Naive B cell (primary cell): ENCODE measurements at regions not wholly inside any gene's neighbourhood (a gene's known extent, or its start where the extent isn't known, plus 50 kb on each side); places are given as distances from the start of the nearest gene placed in this dataset.
A peak's percentile ranks its signal among the peaks of the same experiment; 100 is the strongest.

Experiments
- ATAC-seq, 2 donors: fragments of 150-1000 bp; cut with Tn5 transposase; 2 replicates each; pipeline ENCODE4 v1.10.0; 2021; ENCODE audit warnings: low read depth in 2 of 2, mild to moderate bottlenecking in 2 of 2, moderate library complexity in 2 of 2
- DNase-seq: peaks from one replicate; pipeline ENCODE4 v3.0.0; 2022
- H3K27ac Mint-ChIP-seq, 6 donors: one replicate each; pipeline ENCODE4 v1.8.0; 2020 to 2022; ENCODE audit warnings: mild to moderate bottlenecking in 6 of 6, mixed read lengths in 6 of 6, moderate library complexity in 5 of 6, inconsistent platforms in 2 of 6
- H3K27me3 Mint-ChIP-seq, 3 donors: one replicate each; pipeline ENCODE4 v1.8.0; 2021 to 2022; ENCODE audit warnings: mixed read lengths in 3 of 3, mild to moderate bottlenecking in 1 of 3
- H3K36me3 Mint-ChIP-seq, 2 donors: one replicate each; pipeline ENCODE4 v1.8.0; 2020 to 2022; ENCODE audit warnings: mixed read lengths in 2 of 2, inconsistent platforms in 1 of 2, mild to moderate bottlenecking in 1 of 2
- H3K4me1 Mint-ChIP-seq, 3 donors: one replicate each; pipeline ENCODE4 v1.8.0; 2020 to 2022; ENCODE audit warnings: mixed read lengths in 3 of 3, inconsistent platforms in 1 of 3, mild to moderate bottlenecking in 1 of 3, moderate library complexity in 1 of 3
- H3K4me3 Mint-ChIP-seq, 8 donors: one replicate each; pipeline ENCODE4 v1.8.0; 2020 to 2022; ENCODE audit warnings: mild to moderate bottlenecking in 8 of 8, mixed read lengths in 8 of 8, moderate library complexity in 8 of 8, inconsistent platforms in 2 of 8
- H3K9me3 Mint-ChIP-seq, 7 donors: one replicate each; pipeline ENCODE4 v1.8.0; 2020 to 2022; ENCODE audit warnings: mixed read lengths in 7 of 7, mild to moderate bottlenecking in 5 of 7, inconsistent platforms in 2 of 7, moderate library complexity in 1 of 7

- Mint-ChIP-seq H3K27me3 (no peaks in the 10 kb centered on the region), H3K27ac (peak overlapping the region in 1 of 6 donors; percentile 2), H3K4me1 (no peaks in the 10 kb centered on the region), H3K36me3 (no peaks in the 10 kb centered on the region), H3K4me3 (no peak overlapping the region), H3K9me3 (peaks cover 4 to 17% (median 6%) of the 10 kb centered on the region in 7 donors)
- DNase-seq (no peak), ATAC-seq (no peak)
These were observed 1044.0 kb upstream of the TMEM132C start for GRCh38 chr12:127223011-127223410.

GRCh38 chr12:127223731-127224130, 1043.2 kb upstream of the TMEM132C start:
- no peak for DNase-seq
- Mint-ChIP-seq H3K27ac (no peak overlapping the region), H3K36me3 (no peaks in the 10 kb centered on the region), H3K4me1 (no peaks in the 10 kb centered on the region), H3K9me3 (peaks cover 4 to 13% (median 6%) of the 10 kb centered on the region in 7 donors), H3K27me3 (no peaks in the 10 kb centered on the region), H3K4me3 (no peak overlapping the region)
- ATAC-seq = no peak

- Mint-ChIP-seq H3K27ac (no peak overlapping the region), H3K9me3 (peaks cover 0 to 13% (median 4%) of the 10 kb centered on the region in 7 donors), H3K27me3 (no peaks in the 10 kb centered on the region)
These were observed 1036.1 kb upstream of the TMEM132C start for GRCh38 chr12:127230843-127231260.

GRCh38 chr12:127231371-127231770, 1035.6 kb upstream of the TMEM132C start:
- DNase-seq = no peak
- ATAC-seq = no peak
- Mint-ChIP-seq H3K4me1 (no peaks in the 10 kb centered on the region), H3K27ac (no peak overlapping the region), H3K4me3 (no peak overlapping the region), H3K36me3 (no peaks in the 10 kb centered on the region), H3K27me3 (no peaks in the 10 kb centered on the region), H3K9me3 (peaks cover 0 to 13% (median 2%) of the 10 kb centered on the region in 7 donors)

More at GRCh38 chr12:127230843-127231260, 1036.1 kb upstream of the TMEM132C start:
- no peak overlapping the region for H3K4me3 Mint-ChIP-seq
- no peak for DNase-seq
- no peaks in the 10 kb centered on the region for H3K36me3 Mint-ChIP-seq
- H3K4me1 Mint-ChIP-seq = no peaks in the 10 kb centered on the region
- no peak for ATAC-seq

GRCh38 chr12:127233016-127233415, 1034.0 kb upstream of the TMEM132C start:
- Mint-ChIP-seq H3K4me3 (no peak overlapping the region), H3K4me1 (no peaks in the 10 kb centered on the region), H3K36me3 (no peaks in the 10 kb centered on the region), H3K27ac (no peak overlapping the region), H3K27me3 (no peaks in the 10 kb centered on the region), H3K9me3 (peaks cover 0 to 9% (median 2%) of the 10 kb centered on the region in 7 donors)
- DNase-seq = no peak
- ATAC-seq = no peak

GRCh38 chr12:127235761-127236160, 1031.2 kb upstream of the TMEM132C start:
- Mint-ChIP-seq H3K4me1 (no peaks in the 10 kb centered on the region), H3K9me3 (peaks cover 0 to 9% (median 2%) of the 10 kb centered on the region in 7 donors), H3K36me3 (no peaks in the 10 kb centered on the region), H3K27ac (no peak overlapping the region), H3K27me3 (no peaks in the 10 kb centered on the region), H3K4me3 (no peak overlapping the region)
- no peak for ATAC-seq
- DNase-seq = no peak

GRCh38 chr12:127236491-127236890, 1030.5 kb upstream of the TMEM132C start:
- H3K27me3 Mint-ChIP-seq = no peaks in the 10 kb centered on the region
- DNase-seq = no peak
- H3K9me3 Mint-ChIP-seq = peaks cover 0 to 6% (median 2%) of the 10 kb centered on the region in 7 donors
- H3K4me1 Mint-ChIP-seq = no peaks in the 10 kb centered on the region
- H3K27ac Mint-ChIP-seq = no peak overlapping the region
- ATAC-seq = no peak
- no peaks in the 10 kb centered on the region for H3K36me3 Mint-ChIP-seq
- H3K4me3 Mint-ChIP-seq = no peak overlapping the region

GRCh38 chr12:127237151-127237550, 1029.8 kb upstream of the TMEM132C start:
- no peak for ATAC-seq
- Mint-ChIP-seq H3K4me1 (no peaks in the 10 kb centered on the region), H3K36me3 (no peaks in the 10 kb centered on the region), H3K4me3 (no peak overlapping the region), H3K27me3 (no peaks in the 10 kb centered on the region), H3K27ac (no peak overlapping the region), H3K9me3 (peaks cover 0 to 5% (median 2%) of the 10 kb centered on the region in 7 donors)
- DNase-seq = no peak

- DNase-seq (no peak), ATAC-seq (no peak)
- Mint-ChIP-seq H3K27me3 (no peaks in the 10 kb centered on the region), H3K36me3 (no peaks in the 10 kb centered on the region), H3K9me3 (peaks cover 0 to 2% (median under 1%) of the 10 kb centered on the region in 7 donors), H3K4me3 (no peak overlapping the region), H3K4me1 (no peaks in the 10 kb centered on the region), H3K27ac (no peak overlapping the region)
These were observed 1028.9 kb upstream of the TMEM132C start for GRCh38 chr12:127238107-127238506.

- Mint-ChIP-seq H3K36me3 (no peaks in the 10 kb centered on the region), H3K4me1 (no peaks in the 10 kb centered on the region)
These were observed 1027.2 kb upstream of the TMEM132C start for GRCh38 chr12:127239781-127240180.

GRCh38 chr12:127240249-127240929, 1026.6 kb upstream of the TMEM132C start:
- no peak for DNase-seq
- no peak overlapping the region for H3K4me3 Mint-ChIP-seq
- H3K27me3 Mint-ChIP-seq = no peaks in the 10 kb centered on the region
- H3K27ac Mint-ChIP-seq = no peak overlapping the region
- no peaks in the 10 kb centered on the region for H3K4me1 Mint-ChIP-seq
- H3K36me3 Mint-ChIP-seq = no peaks in the 10 kb centered on the region
- no peak for ATAC-seq
- peaks cover 0 to 3% (median 0%) of the 10 kb centered on the region in 7 donors for H3K9me3 Mint-ChIP-seq

More at GRCh38 chr12:127239781-127240180, 1027.2 kb upstream of the TMEM132C start:
- Mint-ChIP-seq H3K4me3 (no peak overlapping the region), H3K9me3 (peaks cover 0 to 3% (median 0%) of the 10 kb centered on the region in 7 donors), H3K27ac (no peak overlapping the region), H3K27me3 (no peaks in the 10 kb centered on the region)
- no peak for ATAC-seq
- DNase-seq = no peak

GRCh38 chr12:127241072-127241817, 1025.7 kb upstream of the TMEM132C start:
- Mint-ChIP-seq H3K4me1 (no peaks in the 10 kb centered on the region), H3K27ac (no peak overlapping the region)

GRCh38 chr12:127245009-127245408, 1022.0 kb upstream of the TMEM132C start:
- no peak for DNase-seq
- ATAC-seq = no peak
- no peak overlapping the region for H3K4me3 Mint-ChIP-seq
- H3K9me3 Mint-ChIP-seq = peaks cover 0 to 3% (median 0%) of the 10 kb centered on the region in 7 donors
- no peaks in the 10 kb centered on the region for H3K27me3 Mint-ChIP-seq
- no peaks in the 10 kb centered on the region for H3K36me3 Mint-ChIP-seq
- no peaks in the 10 kb centered on the region for H3K4me1 Mint-ChIP-seq
- H3K27ac Mint-ChIP-seq = no peak overlapping the region

More at GRCh38 chr12:127241072-127241817, 1025.7 kb upstream of the TMEM132C start:
- H3K9me3 Mint-ChIP-seq = peaks cover 0 to 3% (median 0%) of the 10 kb centered on the region in 7 donors
- no peak for DNase-seq
- no peak overlapping the region for H3K4me3 Mint-ChIP-seq
- no peaks in the 10 kb centered on the region for H3K27me3 Mint-ChIP-seq
- H3K36me3 Mint-ChIP-seq = no peaks in the 10 kb centered on the region
- ATAC-seq = no peak

- no peaks in the 10 kb centered on the region for H3K4me1 Mint-ChIP-seq
- no peak for ATAC-seq
These were observed 1021.5 kb upstream of the TMEM132C start for GRCh38 chr12:127245437-127245836.

More at GRCh38 chr12:127245437-127245836, 1021.5 kb upstream of the TMEM132C start:
- no peak for DNase-seq
- Mint-ChIP-seq H3K4me3 (no peak overlapping the region), H3K27ac (no peak overlapping the region), H3K27me3 (no peaks in the 10 kb centered on the region), H3K36me3 (no peaks in the 10 kb centered on the region), H3K9me3 (peaks cover 0 to 3% (median 0%) of the 10 kb centered on the region in 7 donors)
